GM19043 (cell line): ENCODE measurements at regions not wholly inside any gene's neighbourhood (a gene's known extent, or its start where the extent isn't known, plus 50 kb on each side); places are given as distances from the start of the nearest gene placed in this dataset.
"Not testable (repeated sequence)": the region's sequence is repeated elsewhere in the genome, so short reads cannot be mapped to it uniquely, and the experiment has no call there.

Experiments used
- ATAC-seq: cut with Tn5 transposase; IDR thresholded peaks from one replicate; pipeline ENCODE4 v1.9.1; 2021; ENCODE audit warnings: low read depth; ENCODE audit not compliant: unreplicated experiment

- ATAC-seq, result no peak
Observed at GRCh38 chr4:28427306-28428085, 1566.9 kb downstream of the STIM2 start.

GRCh38 chr4:28432348-28433025, 1571.8 kb downstream of the STIM2 start:
- no peak for ATAC-seq

GRCh38 chr4:28435314-28435713, 1574.7 kb downstream of the STIM2 start:
- no peak for ATAC-seq

GRCh38 chr4:28436191-28437080, 1575.8 kb downstream of the STIM2 start:
- no peak for ATAC-seq

GRCh38 chr4:28443371-28443770, 1582.7 kb downstream of the STIM2 start:
- ATAC-seq, result no peak

GRCh38 chr4:28443801-28444412, 1583.3 kb downstream of the STIM2 start:
- no peak for ATAC-seq

GRCh38 chr4:28444886-28445496, 1584.3 kb downstream of the STIM2 start:
- no peak for ATAC-seq

GRCh38 chr4:28449085-28449484, 1588.4 kb downstream of the STIM2 start:
- no peak for ATAC-seq

GRCh38 chr4:28451346-28451745, 1590.7 kb downstream of the STIM2 start:
- ATAC-seq, result no peak

- no peak for ATAC-seq
Observed at GRCh38 chr4:28462766-28463700, 1602.4 kb downstream of the STIM2 start.

GRCh38 chr4:28464823-28465222, 1604.2 kb downstream of the STIM2 start:
- no peak for ATAC-seq

- not testable (repeated sequence) for ATAC-seq
Observed at GRCh38 chr4:28466886-28467285, 1606.2 kb downstream of the STIM2 start.

GRCh38 chr4:28469387-28469786, 1608.7 kb downstream of the STIM2 start:
- ATAC-seq, result no peak

- ATAC-seq, result no peak
Observed at GRCh38 chr4:28469886-28470285, 1609.2 kb downstream of the STIM2 start.

GRCh38 chr4:28475381-28475780, 1614.7 kb downstream of the STIM2 start:
- no peak for ATAC-seq

GRCh38 chr4:28479666-28480065, 1619.0 kb downstream of the STIM2 start:
- ATAC-seq, result no peak

GRCh38 chr4:28481565-28481964, 1620.9 kb downstream of the STIM2 start:
- ATAC-seq, result no peak

- no peak for ATAC-seq
Observed at GRCh38 chr4:28482580-28483270, 1622.1 kb downstream of the STIM2 start.

- no peak for ATAC-seq
Observed at GRCh38 chr4:28488021-28488420, 1627.4 kb downstream of the STIM2 start.
